ENCODE measurements at regions not wholly inside any gene's neighbourhood (a gene's known extent, or its start where the extent isn't known, plus 50 kb on each side); places are given as distances from the start of the nearest gene placed in this dataset.

DNA sequence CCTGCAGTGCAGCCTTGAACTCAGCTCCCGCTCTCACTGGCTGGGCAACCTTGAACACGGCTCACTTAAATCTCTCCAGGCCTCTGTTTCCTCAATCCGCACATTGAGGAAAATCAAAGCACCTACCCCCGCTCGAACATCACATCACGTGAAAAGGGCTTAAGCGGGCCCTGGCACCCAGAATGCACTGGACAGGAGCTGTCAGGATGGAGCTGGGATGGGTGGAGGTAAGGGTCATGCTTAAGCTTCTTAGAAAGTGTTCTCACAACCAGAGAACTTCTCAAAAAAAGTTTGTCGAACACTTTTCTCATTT, 55.7 kb upstream of the MGMT start:
- Histone ChIP-seq H3K9ac (no peak overlapping the region), H3K4me3 (ENCODE audit: low read depth, low read length) (no peak overlapping the region), H3K79me2 (no peaks in the 10 kb centered on the region), H2AFZ (no peak overlapping the region), H3K27ac (no peak overlapping the region), H3K4me2 (ENCODE audit: low read length) (no peak overlapping the region), H3K9me3 (ENCODE audit: control insufficient read depth, low read length) (no peaks in the 10 kb centered on the region), H3K4me1 (no peaks in the 10 kb centered on the region), H3K36me3 (ENCODE audit: control insufficient read depth, insufficient read depth, low read length) (no peaks in the 10 kb centered on the region), H3K27me3 (ENCODE audit: control insufficient read depth, insufficient read depth, low read length) (no peaks in the 10 kb centered on the region)
- TF ChIP-seq, protein P1, sequence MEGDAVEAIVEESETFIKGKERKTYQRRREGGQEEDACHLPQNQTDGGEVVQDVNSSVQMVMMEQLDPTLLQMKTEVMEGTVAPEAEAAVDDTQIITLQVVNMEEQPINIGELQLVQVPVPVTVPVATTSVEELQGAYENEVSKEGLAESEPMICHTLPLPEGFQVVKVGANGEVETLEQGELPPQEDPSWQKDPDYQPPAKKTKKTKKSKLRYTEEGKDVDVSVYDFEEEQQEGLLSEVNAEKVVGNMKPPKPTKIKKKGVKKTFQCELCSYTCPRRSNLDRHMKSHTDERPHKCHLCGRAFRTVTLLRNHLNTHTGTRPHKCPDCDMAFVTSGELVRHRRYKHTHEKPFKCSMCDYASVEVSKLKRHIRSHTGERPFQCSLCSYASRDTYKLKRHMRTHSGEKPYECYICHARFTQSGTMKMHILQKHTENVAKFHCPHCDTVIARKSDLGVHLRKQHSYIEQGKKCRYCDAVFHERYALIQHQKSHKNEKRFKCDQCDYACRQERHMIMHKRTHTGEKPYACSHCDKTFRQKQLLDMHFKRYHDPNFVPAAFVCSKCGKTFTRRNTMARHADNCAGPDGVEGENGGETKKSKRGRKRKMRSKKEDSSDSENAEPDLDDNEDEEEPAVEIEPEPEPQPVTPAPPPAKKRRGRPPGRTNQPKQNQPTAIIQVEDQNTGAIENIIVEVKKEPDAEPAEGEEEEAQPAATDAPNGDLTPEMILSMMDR (IDR thresholded peaks at IDR 0.05), result no peak

DNA sequence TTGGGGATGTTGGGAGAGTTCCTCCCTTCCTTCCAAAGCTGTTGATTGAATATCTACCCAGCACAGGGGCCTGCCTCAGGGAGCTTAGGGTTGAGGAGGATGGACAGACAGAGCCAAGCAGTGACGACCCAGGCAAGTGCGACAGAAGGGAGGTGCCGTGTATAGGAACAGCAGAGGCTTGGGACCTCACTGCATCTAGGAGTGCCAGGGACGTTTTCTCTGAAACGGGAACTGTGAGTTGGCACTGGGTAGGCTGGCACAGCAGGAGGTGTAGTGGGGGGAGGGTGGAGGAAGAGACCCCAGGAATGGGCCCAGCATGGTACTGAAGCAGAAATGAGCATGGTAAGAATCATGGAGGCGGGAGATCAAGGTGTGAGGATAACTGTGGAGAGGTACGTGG, 55.3 kb upstream of the MGMT start:
- Histone ChIP-seq H3K36me3 (ENCODE audit: control insufficient read depth, insufficient read depth, low read length) (no peaks in the 10 kb centered on the region), H3K9me3 (ENCODE audit: control insufficient read depth, low read length) (no peaks in the 10 kb centered on the region), H3K9ac (no peak overlapping the region), H3K79me2 (no peaks in the 10 kb centered on the region), H3K4me3 (ENCODE audit: low read depth, low read length) (no peak overlapping the region), H3K27me3 (ENCODE audit: control insufficient read depth, insufficient read depth, low read length) (no peaks in the 10 kb centered on the region), H2AFZ (no peak overlapping the region), H3K4me1 (no peaks in the 10 kb centered on the region), H3K27ac (no peak overlapping the region), H3K4me2 (ENCODE audit: low read length) (no peak overlapping the region)
- TF ChIP-seq, protein P1 (IDR thresholded peaks at IDR 0.05), result no peak

DNA sequence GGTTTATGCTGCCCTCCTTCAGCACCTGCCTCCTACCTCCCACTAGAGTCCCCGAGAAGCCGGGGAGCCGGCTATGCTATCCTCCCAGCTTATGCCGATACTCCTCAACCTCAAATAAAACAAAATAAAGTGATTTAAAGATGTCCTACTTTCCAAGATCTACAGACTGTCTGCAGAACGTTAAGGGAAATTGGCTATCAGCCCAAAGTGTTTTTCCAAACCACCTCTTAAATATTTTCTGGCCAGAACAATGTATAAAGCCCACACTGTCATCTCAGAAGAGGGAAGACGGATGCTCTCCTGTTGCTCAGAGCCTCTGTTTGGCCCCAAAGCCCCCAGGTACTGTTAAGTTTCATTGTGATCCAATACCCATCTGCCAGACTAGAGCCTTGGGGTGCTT, 54.0 kb upstream of the MGMT start:
- Histone ChIP-seq H3K4me1 (no peaks in the 10 kb centered on the region), H3K79me2 (no peaks in the 10 kb centered on the region), H2AFZ (no peak overlapping the region), H3K4me2 (ENCODE audit: low read length) (no peak overlapping the region), H3K9me3 (ENCODE audit: control insufficient read depth, low read length) (no peaks in the 10 kb centered on the region), H3K4me3 (ENCODE audit: low read depth, low read length) (no peak overlapping the region), H3K27me3 (ENCODE audit: control insufficient read depth, insufficient read depth, low read length) (no peaks in the 10 kb centered on the region), H3K9ac (no peak overlapping the region), H3K27ac (no peak overlapping the region), H3K36me3 (ENCODE audit: control insufficient read depth, insufficient read depth, low read length) (no peaks in the 10 kb centered on the region)
- TF ChIP-seq, protein P1 (IDR thresholded peaks at IDR 0.05), result no peak

DNA sequence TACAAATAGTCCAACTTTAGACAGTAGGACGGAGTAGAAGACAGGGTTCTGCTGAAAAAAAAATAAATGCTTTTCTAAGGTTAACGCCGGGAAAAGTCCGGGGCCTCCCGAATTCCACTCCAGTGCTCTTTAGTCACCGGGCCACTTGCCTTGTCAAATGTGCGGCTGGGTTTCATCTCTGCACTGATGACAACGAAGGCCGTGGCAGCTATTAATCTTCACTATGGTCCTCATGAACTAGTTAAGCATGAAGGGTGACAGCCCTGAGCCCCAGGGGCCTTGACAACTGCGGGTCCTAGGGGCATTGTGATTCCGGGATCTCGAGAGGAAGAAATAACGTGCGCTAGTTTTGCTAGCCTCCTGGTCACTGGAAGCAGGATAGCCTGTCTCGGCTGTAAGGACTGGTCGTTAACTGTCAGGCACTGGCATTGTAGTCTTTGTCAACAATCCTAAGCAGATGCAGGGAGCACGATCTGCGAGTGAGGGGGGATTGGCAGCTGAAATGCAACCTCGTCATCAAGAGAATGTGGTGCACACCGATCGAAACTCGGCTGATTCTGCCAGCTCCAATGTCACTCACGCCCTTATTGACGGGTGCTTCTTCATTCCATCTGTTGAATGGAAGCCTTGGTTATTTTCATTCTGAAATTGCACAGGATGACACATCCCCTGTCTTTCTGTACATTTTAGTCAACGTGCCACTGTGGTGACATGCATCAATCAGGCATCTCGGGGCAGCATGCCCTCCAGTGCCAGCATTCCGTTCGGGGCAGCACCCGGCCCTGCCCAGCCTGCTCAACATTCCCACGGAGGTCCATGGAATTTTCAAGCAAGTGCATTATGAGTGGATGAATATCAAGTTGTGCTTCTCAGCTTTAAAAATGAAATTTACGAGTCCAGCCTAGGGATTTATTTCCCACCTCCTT, 51.6 kb upstream of the MGMT start:
- Histone ChIP-seq H3K9me3 (ENCODE audit: control insufficient read depth, low read length) (no peaks in the 10 kb centered on the region), H3K27ac (no peak overlapping the region)
- TF ChIP-seq, protein P1 (IDR thresholded peaks at IDR 0.05), result no peak

DNA sequence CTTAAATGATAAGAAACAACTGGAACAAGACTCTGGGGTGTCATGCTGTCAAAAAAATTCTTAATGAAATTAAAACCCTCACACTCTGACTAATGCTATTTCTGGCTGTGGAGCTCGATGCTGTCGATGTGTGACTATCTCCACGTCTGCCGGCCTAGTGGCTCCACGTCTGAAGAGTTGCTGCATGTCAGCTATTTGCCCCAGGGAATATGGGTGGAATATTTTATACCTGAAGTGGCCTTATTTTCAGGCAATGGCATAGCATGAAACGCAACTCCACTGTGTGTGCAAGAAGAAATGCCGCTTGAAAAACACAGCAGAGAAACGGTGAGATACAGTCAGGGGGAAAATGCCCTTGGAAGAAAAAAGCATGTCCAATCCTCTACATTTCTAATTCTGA, 50.9 kb upstream of the MGMT start:
- no peak overlapping the region for H3K4me2 ChIP-seq (ENCODE audit: low read length)
- H3K4me1 ChIP-seq, result no peaks in the 10 kb centered on the region
- no peaks in the 10 kb centered on the region for H3K79me2 ChIP-seq
- TF ChIP-seq, protein P1 (IDR thresholded peaks at IDR 0.05), result no peak
- no peak overlapping the region for H2AFZ ChIP-seq
- H3K9me3 ChIP-seq (ENCODE audit: control insufficient read depth, low read length), result no peaks in the 10 kb centered on the region
- no peak overlapping the region for H3K27ac ChIP-seq
- H3K9ac ChIP-seq, result no peak overlapping the region
- H3K4me3 ChIP-seq (ENCODE audit: low read depth, low read length), result no peak overlapping the region
- no peaks in the 10 kb centered on the region for H3K36me3 ChIP-seq (ENCODE audit: control insufficient read depth, insufficient read depth, low read length)
- H3K27me3 ChIP-seq (ENCODE audit: control insufficient read depth, insufficient read depth, low read length), result no peaks in the 10 kb centered on the region

More for the DNA sequence above, 51.6 kb upstream of the MGMT start:
- Histone ChIP-seq H3K4me2 (ENCODE audit: low read length) (no peak overlapping the region), H3K79me2 (no peaks in the 10 kb centered on the region), H3K9ac (no peak overlapping the region), H3K36me3 (ENCODE audit: control insufficient read depth, insufficient read depth, low read length) (no peaks in the 10 kb centered on the region), H3K4me1 (no peaks in the 10 kb centered on the region), H3K4me3 (ENCODE audit: low read depth, low read length) (no peak overlapping the region), H3K27me3 (ENCODE audit: control insufficient read depth, insufficient read depth, low read length) (no peaks in the 10 kb centered on the region), H2AFZ (no peak overlapping the region)

Measured in parathyroid adenoma (tissue), 2 donors.